Thyroid gland (tissue), 4 donors: ENCODE measurements at regions not wholly inside any gene's neighbourhood (a gene's known extent, or its start where the extent isn't known, plus 50 kb on each side); places are given as distances from the start of the nearest gene placed in this dataset.

ENCODE experiments used
- DNase-seq, 2 donors: peaks; one replicate each; pipeline ENCODE4 v3.0.0-alpha.2; 2019
- H3K27ac ChIP-seq, 3 donors: fragments of 200-600 bp; sonication (generic); 1 replicate in 2 of 3; 2 replicates in 1 of 3; pipeline ENCODE4 v1.5.1; 2016 to 2019; ENCODE audit warnings: mild to moderate bottlenecking in 1 of 3, moderate library complexity in 1 of 3
- H3K27me3 ChIP-seq: fragments of 200-600 bp; sonication (generic); one replicate; pipeline ENCODE4 v1.5.1; 2019
- H3K36me3 ChIP-seq, 2 donors: fragments of 200-600 bp; sonication (generic); one replicate each; pipeline ENCODE4 v1.5.1; 2016 to 2019
- H3K4me1 ChIP-seq, 2 donors: fragments of 200-600 bp; sonication (generic); one replicate each; pipeline ENCODE4 v1.5.1; 2017 to 2019
- H3K4me3 ChIP-seq, 3 donors: fragments of 200-600 bp; sonication (generic); replicated peaks in 1 of 3; 1 replicate in 2 of 3; 2 replicates in 1 of 3; pipeline ENCODE4 v1.5.1; 2016; ENCODE audit warnings: mild to moderate bottlenecking in 1 of 3
- H3K9me3 ChIP-seq: fragments of 200-600 bp; sonication (generic); one replicate; pipeline ENCODE4 v1.5.1; 2017
- CTCF ChIP-seq, 6 experiments: fragments of 200-600 bp in 3 of 6; fragments of 450-650 bp in 3 of 6; sonication (generic) in 3 of 6; IDR thresholded peaks; one replicate each; pipeline ENCODE4 v1.5.1; 2016 to 2019; ENCODE audit warnings: antibody characterized with exemption in 6 of 6, mild to moderate bottlenecking in 2 of 6, inconsistent platforms in 1 of 6, moderate library complexity in 1 of 6
- POLR2A ChIP-seq, 2 donors: fragments of 450-650 bp; IDR thresholded peaks; one replicate each; pipeline ENCODE4 v1.6.1; 2017; ENCODE audit warnings: antibody characterized with exemption in 2 of 2, mild to moderate bottlenecking in 2 of 2, moderate library complexity in 1 of 2
- WGBS, 2 donors: methylation state at CpG; one replicate each; pipeline ENCODE4 v1.1.5; 2017; 5-methylcytosine and 5-hydroxymethylcytosine counted together
- intact Hi-C: fragments of 100-400 bp; cut with DNase I; formaldehyde crosslinking; loops from one replicate; pipeline ENCODE4 v1.15.1; 2023

- Histone ChIP-seq H3K27ac (no peak overlapping the region), H3K4me1 (no peaks in the 10 kb centered on the region), H3K4me3 (no peak overlapping the region), H3K27me3 (no peaks in the 10 kb centered on the region), H3K36me3 (no peaks in the 10 kb centered on the region), H3K9me3 (no peaks in the 10 kb centered on the region)
- WGBS, 2 donors, result 70 to 78% methylated on average over 7 of the region's 7 CpGs
- TF ChIP-seq CTCF (IDR thresholded peaks at IDR 0.05) (no peak), POLR2A (IDR thresholded peaks at IDR 0.05) (no peak)
- DNase-seq, result no peak
- intact Hi-C loops, result no loop called here
These were observed 116.2 kb upstream of the SALL4 start for GRCh38 chr20:51918561-51918960.

GRCh38 chr20:51917886-51918535 lies 115.7 kb upstream of the SALL4 start:
- Histone ChIP-seq H3K27me3 (no peaks in the 10 kb centered on the region), H3K9me3 (no peaks in the 10 kb centered on the region), H3K4me1 (no peaks in the 10 kb centered on the region), H3K36me3 (no peaks in the 10 kb centered on the region), H3K27ac (no peak overlapping the region), H3K4me3 (no peak overlapping the region)
- 37 to 49% methylated on average over 4 of the region's 4 CpGs for WGBS, 2 donors
- TF ChIP-seq POLR2A (IDR thresholded peaks at IDR 0.05), result no peak
- no peak for TF ChIP-seq CTCF (IDR thresholded peaks at IDR 0.05)
- intact Hi-C loops, result no loop called here
- no peak for DNase-seq

GRCh38 chr20:51916244-51916643 lies 113.9 kb upstream of the SALL4 start:
- no peak overlapping the region for H3K27ac ChIP-seq
- no peak for DNase-seq
- H3K4me1 ChIP-seq, result no peaks in the 10 kb centered on the region
- TF ChIP-seq POLR2A (IDR thresholded peaks at IDR 0.05), result no peak
- no peak for TF ChIP-seq CTCF (IDR thresholded peaks at IDR 0.05)
- intact Hi-C loops, result no loop called here
- no peaks in the 10 kb centered on the region for H3K27me3 ChIP-seq
- no peaks in the 10 kb centered on the region for H3K9me3 ChIP-seq
- H3K36me3 ChIP-seq, result no peaks in the 10 kb centered on the region
- 97 to 100% methylated on average over 4 of the region's 4 CpGs for WGBS, 2 donors
- no peak overlapping the region for H3K4me3 ChIP-seq

- TF ChIP-seq POLR2A (IDR thresholded peaks at IDR 0.05) (no peak), CTCF (IDR thresholded peaks at IDR 0.05) (no peak)
- no peak overlapping the region for H3K27ac ChIP-seq
- DNase-seq, result no peak
- intact Hi-C loops, result no loop called here
- no peak overlapping the region for H3K4me3 ChIP-seq
- 89 to 90% methylated on average over 8 of the region's 8 CpGs for WGBS, 2 donors
- H3K9me3 ChIP-seq, result no peaks in the 10 kb centered on the region
- no peaks in the 10 kb centered on the region for H3K4me1 ChIP-seq
- H3K36me3 ChIP-seq, result no peaks in the 10 kb centered on the region
- H3K27me3 ChIP-seq, result no peaks in the 10 kb centered on the region
These were observed 112.4 kb upstream of the SALL4 start for GRCh38 chr20:51914758-51915157.

GRCh38 chr20:51910321-51911050 lies 108.2 kb upstream of the SALL4 start:
- Histone ChIP-seq H3K4me1 (no peaks in the 10 kb centered on the region), H3K27ac (no peak overlapping the region), H3K27me3 (no peaks in the 10 kb centered on the region), H3K4me3 (no peak overlapping the region), H3K9me3 (no peaks in the 10 kb centered on the region), H3K36me3 (no peaks in the 10 kb centered on the region)
- TF ChIP-seq CTCF (IDR thresholded peaks at IDR 0.05), result no peak
- 38 to 43% methylated on average over 7 of the region's 7 CpGs for WGBS, 2 donors
- intact Hi-C loops, result no loop called here
- no peak for DNase-seq
